ENCODE measurements at regions not wholly inside any gene's neighbourhood (a gene's known extent, or its start where the extent isn't known, plus 50 kb on each side); places are given as distances from the start of the nearest gene placed in this dataset.

GRCh38 chr10:83538047-83538446 is 601.3 kb upstream of the GHITM start:
- TF ChIP-seq CTCF (IDR thresholded peaks at IDR 0.05): no peak

GRCh38 chr10:83539528-83540308 is 599.6 kb upstream of the GHITM start:
- no peak for TF ChIP-seq CTCF (IDR thresholded peaks at IDR 0.05)

GRCh38 chr10:83541046-83541445 is 598.3 kb upstream of the GHITM start:
- no peak for TF ChIP-seq CTCF (IDR thresholded peaks at IDR 0.05)

- TF ChIP-seq CTCF (IDR thresholded peaks at IDR 0.05): no peak
Measured at GRCh38 chr10:83542774-83543411, 596.4 kb upstream of the GHITM start.

GRCh38 chr10:83543691-83544462 is 595.4 kb upstream of the GHITM start:
- TF ChIP-seq CTCF (IDR thresholded peaks at IDR 0.05): no peak

- no peak for TF ChIP-seq CTCF (IDR thresholded peaks at IDR 0.05)
Measured at GRCh38 chr10:83545901-83546391, 593.4 kb upstream of the GHITM start.

- no peak for TF ChIP-seq CTCF (IDR thresholded peaks at IDR 0.05)
Measured at GRCh38 chr10:83553366-83553765, 585.9 kb upstream of the GHITM start.
